ENCODE measurements at regions not wholly inside any gene's neighbourhood (a gene's known extent, or its start where the extent isn't known, plus 50 kb on each side); places are given as distances from the start of the nearest gene placed in this dataset.

DNA sequence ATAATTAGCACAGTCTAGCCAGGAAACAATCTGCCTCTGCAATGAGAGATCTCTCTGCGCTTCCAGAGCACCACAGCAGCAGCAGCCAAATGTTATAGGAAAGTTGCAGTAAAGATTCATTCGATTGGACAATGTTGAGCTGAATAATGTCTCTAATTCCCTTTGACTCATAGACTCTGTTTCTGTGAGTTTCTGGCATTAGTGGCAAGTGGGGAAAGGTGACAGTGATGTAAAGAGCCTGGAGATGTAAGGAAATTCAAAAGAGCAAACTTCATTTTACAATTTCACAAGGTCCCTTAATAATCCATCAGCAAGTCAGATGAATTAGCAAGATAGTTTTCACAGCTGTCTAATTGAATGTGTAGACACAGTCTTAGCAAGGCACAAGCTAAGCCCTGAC lies 184.4 kb downstream of the VEGFC start:
- no peak overlapping the region for H3K27ac ChIP-seq
- TF ChIP-seq CTCF (conservative IDR thresholded peaks at IDR 0.05), result no peak

GRCh38 chr4:176610594-176610993 lies 182.1 kb downstream of the VEGFC start:
- no peak for TF ChIP-seq CTCF (conservative IDR thresholded peaks at IDR 0.05)
- no peak overlapping the region for H3K27ac ChIP-seq

- TF ChIP-seq CTCF (conservative IDR thresholded peaks at IDR 0.05), result no peak
- H3K27ac ChIP-seq, result no peak overlapping the region
These were observed 181.3 kb downstream of the VEGFC start for GRCh38 chr4:176611381-176611780.

- TF ChIP-seq CTCF (conservative IDR thresholded peaks at IDR 0.05), result no peak
- no peak overlapping the region for H3K27ac ChIP-seq
These were observed 180.8 kb downstream of the VEGFC start for GRCh38 chr4:176611951-176612350.

DNA sequence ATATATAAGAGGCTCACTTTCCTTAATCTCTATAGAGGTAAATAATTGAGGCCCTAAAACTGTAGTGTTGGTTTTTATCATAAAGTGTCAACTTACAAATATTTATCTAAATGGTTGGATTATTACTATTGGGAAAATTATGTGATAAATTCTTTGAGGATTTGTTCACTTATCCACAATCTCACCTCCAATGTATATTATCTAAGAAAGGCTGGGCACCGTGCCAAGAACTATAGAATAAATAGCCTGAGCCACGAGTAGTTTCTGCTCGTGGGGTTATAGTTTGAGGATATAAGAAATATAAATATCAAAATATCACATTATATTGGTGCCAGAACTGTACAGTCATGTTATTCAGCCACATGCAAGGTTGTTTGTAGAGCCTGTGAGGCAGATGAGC lies 177.9 kb downstream of the VEGFC start:
- no peak for TF ChIP-seq CTCF (conservative IDR thresholded peaks at IDR 0.05)
- no peak overlapping the region for H3K27ac ChIP-seq

GRCh38 chr4:176616151-176616550 lies 176.6 kb downstream of the VEGFC start:
- H3K27ac ChIP-seq, result no peak overlapping the region
- TF ChIP-seq CTCF (conservative IDR thresholded peaks at IDR 0.05), result no peak

DNA sequence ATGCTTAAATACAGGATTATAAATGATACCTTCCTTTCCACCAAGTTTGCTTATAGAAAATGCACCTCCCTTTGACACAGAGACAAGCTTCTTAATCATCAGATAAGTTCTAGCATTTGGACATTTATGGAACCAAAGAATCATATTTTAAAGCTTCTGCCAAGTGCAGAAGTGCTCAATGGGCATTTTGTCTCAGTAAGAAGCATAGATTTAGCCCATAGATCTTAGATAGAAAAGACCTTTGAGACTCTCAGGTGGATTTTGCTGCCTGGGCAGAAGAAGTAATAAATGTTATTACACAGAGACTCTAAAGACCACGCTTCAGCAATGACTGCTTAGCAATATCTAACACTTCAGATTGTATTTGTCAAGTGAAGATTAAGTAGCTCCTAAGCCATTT lies 174.6 kb downstream of the VEGFC start:
- no peak overlapping the region for H3K27ac ChIP-seq
- no peak for TF ChIP-seq CTCF (conservative IDR thresholded peaks at IDR 0.05)

DNA sequence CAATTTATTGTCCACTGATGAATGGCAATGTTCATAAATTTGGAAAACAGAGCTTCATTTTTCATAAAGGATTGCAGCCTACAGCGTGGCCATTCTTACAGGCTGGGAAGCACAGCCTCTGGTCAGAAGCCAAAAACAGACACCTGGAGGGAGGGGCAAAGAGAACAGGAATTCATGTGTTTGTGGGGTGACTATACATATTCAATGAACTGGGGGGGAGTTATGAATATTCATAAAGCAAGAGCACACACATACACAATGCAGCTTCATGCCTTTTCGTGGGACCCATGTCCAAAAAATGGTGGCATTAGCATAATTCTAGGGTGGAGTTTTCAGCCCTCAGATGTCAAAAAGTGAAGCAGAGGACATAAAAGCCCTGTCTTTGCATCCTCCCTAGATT lies 173.3 kb downstream of the VEGFC start:
- TF ChIP-seq CTCF (conservative IDR thresholded peaks at IDR 0.05), result no peak
- no peak overlapping the region for H3K27ac ChIP-seq

Measured in VCaP (cell line).